ENCODE measurements at regions not wholly inside any gene's neighbourhood (a gene's known extent, or its start where the extent isn't known, plus 50 kb on each side); places are given as distances from the start of the nearest gene placed in this dataset.

- TF ChIP-seq, protein P1, sequence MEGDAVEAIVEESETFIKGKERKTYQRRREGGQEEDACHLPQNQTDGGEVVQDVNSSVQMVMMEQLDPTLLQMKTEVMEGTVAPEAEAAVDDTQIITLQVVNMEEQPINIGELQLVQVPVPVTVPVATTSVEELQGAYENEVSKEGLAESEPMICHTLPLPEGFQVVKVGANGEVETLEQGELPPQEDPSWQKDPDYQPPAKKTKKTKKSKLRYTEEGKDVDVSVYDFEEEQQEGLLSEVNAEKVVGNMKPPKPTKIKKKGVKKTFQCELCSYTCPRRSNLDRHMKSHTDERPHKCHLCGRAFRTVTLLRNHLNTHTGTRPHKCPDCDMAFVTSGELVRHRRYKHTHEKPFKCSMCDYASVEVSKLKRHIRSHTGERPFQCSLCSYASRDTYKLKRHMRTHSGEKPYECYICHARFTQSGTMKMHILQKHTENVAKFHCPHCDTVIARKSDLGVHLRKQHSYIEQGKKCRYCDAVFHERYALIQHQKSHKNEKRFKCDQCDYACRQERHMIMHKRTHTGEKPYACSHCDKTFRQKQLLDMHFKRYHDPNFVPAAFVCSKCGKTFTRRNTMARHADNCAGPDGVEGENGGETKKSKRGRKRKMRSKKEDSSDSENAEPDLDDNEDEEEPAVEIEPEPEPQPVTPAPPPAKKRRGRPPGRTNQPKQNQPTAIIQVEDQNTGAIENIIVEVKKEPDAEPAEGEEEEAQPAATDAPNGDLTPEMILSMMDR (IDR thresholded peaks at IDR 0.05; ENCODE audit: low read depth, low read length) = no peak
- DNase-seq (ENCODE audit: low read depth in 2 of 2) = peak; percentile 68 to 93
- no peak overlapping the region for H3K4me3 ChIP-seq (replicated peaks in 1 of 2; ENCODE audit: low read depth in 2 of 2, low read length in 2 of 2)
Measured at GRCh38 chr12:76266797-76267196, 81.4 kb downstream of the BBS10 start.

- peak in 1 of 2 donors; percentile 69 for DNase-seq (ENCODE audit: low read depth in 2 of 2)
- TF ChIP-seq, protein P1 (IDR thresholded peaks at IDR 0.05; ENCODE audit: low read depth, low read length) = no peak
- no peak overlapping the region for H3K4me3 ChIP-seq (replicated peaks in 1 of 2; ENCODE audit: low read depth in 2 of 2, low read length in 2 of 2)
Measured at GRCh38 chr12:76265424-76266180, 82.6 kb downstream of the BBS10 start.

- DNase-seq (ENCODE audit: low read depth in 2 of 2) = peak; percentile 63 to 68
- TF ChIP-seq, protein P1 (IDR thresholded peaks at IDR 0.05; ENCODE audit: low read depth, low read length) = no peak
Measured at GRCh38 chr12:76264611-76265012, 83.6 kb downstream of the BBS10 start.

GRCh38 chr12:76263696-76264095 is 84.5 kb downstream of the BBS10 start:
- H3K4me3 ChIP-seq (replicated peaks in 1 of 2; ENCODE audit: low read depth in 2 of 2, low read length in 2 of 2) = no peak overlapping the region
- no peak for DNase-seq (ENCODE audit: low read depth in 2 of 2)
- TF ChIP-seq, protein P1 (IDR thresholded peaks at IDR 0.05; ENCODE audit: low read depth, low read length) = no peak

More at GRCh38 chr12:76264611-76265012, 83.6 kb downstream of the BBS10 start:
- no peak overlapping the region for H3K4me3 ChIP-seq (replicated peaks in 1 of 2; ENCODE audit: low read depth in 2 of 2, low read length in 2 of 2)

- DNase-seq (ENCODE audit: low read depth in 2 of 2) = peak; percentile 54 to 89
- H3K4me3 ChIP-seq (replicated peaks in 1 of 2; ENCODE audit: low read depth in 2 of 2, low read length in 2 of 2) = peak overlapping the region in 1 of 2 donors; percentile 60
- TF ChIP-seq, protein P1 (IDR thresholded peaks at IDR 0.05; ENCODE audit: low read depth, low read length) = no peak
Measured at GRCh38 chr12:76260390-76260748, 87.8 kb downstream of the BBS10 start.

DNA sequence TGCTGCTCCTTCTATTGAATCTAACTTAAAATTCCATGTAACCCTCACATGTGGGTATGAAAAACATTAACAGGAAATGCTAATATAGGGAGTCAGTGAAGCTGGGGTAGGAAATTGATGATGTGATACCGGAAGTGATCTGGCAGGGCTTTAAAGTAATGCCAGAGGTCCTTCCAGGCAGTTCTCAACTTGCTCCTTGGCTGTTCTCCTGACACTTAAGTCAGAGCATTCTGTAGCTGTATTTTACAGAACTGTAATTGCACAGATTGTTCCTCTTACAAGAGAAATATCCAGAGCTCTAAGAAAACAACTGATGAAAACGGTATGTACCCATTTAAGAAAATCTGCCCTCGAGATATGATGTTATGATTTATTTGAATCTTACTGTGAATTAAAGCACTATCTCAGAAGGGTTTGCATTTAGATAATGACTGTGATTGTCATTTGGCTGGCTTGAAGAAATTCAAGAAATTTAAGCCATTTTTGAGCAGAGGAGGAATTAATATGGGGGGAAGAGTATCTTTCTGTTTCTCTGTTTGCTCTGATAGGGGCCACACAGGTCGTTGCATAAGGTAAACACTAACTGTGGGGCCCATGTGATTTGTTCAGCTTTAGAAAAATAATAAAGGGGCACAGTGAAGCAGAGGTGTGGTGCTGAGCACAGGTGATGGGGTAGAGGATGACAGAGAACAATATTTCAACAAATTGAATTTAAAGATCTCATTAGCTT is 88.4 kb downstream of the BBS10 start:
- TF ChIP-seq, protein P1 (IDR thresholded peaks at IDR 0.05; ENCODE audit: low read depth, low read length) = no peak
- H3K4me3 ChIP-seq (replicated peaks in 1 of 2; ENCODE audit: low read depth in 2 of 2, low read length in 2 of 2) = peak overlapping the region in 1 of 2 donors; percentile 60
- DNase-seq (ENCODE audit: low read depth in 2 of 2) = peak; percentile 94 to 97
